ENCODE measurements at regions not wholly inside any gene's neighbourhood (a gene's known extent, or its start where the extent isn't known, plus 50 kb on each side); places are given as distances from the start of the nearest gene placed in this dataset.

GRCh38 chr10:45526309-45526905, 146.2 kb downstream of the ZFAND4 start:
- Mint-ChIP-seq H3K36me3 (no peaks in the 10 kb centered on the region), H3K4me3 (no peak overlapping the region), H3K27me3 (ENCODE audit: low read depth) (no peaks in the 10 kb centered on the region), H3K9me3 (no peaks in the 10 kb centered on the region), H3K4me1 (no peaks in the 10 kb centered on the region), H3K27ac (no peak overlapping the region)
- ATAC-seq: no peak
- POLR2A ChIA-PET: no interaction called here
- CTCF ChIA-PET: no interaction called here
- no peak for TF ChIP-seq ZNF219 (CRISPR knock-in tag; IDR thresholded peaks at IDR 0.05; ENCODE audit: borderline replicate concordance)
- no peak for TF ChIP-seq TEAD1 (CRISPR knock-in tag; IDR thresholded peaks at IDR 0.05)
- TF ChIP-seq, protein P1, sequence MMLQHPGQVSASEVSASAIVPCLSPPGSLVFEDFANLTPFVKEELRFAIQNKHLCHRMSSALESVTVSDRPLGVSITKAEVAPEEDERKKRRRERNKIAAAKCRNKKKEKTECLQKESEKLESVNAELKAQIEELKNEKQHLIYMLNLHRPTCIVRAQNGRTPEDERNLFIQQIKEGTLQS (CRISPR knock-in tag; conservative IDR thresholded peaks at IDR 0.05): no peak
- TF ChIP-seq, protein P2, sequence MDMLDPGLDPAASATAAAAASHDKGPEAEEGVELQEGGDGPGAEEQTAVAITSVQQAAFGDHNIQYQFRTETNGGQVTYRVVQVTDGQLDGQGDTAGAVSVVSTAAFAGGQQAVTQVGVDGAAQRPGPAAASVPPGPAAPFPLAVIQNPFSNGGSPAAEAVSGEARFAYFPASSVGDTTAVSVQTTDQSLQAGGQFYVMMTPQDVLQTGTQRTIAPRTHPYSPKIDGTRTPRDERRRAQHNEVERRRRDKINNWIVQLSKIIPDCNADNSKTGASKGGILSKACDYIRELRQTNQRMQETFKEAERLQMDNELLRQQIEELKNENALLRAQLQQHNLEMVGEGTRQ (CRISPR knock-in tag; IDR thresholded peaks at IDR 0.05): no peak
- TF ChIP-seq NR3C1 (CRISPR knock-in tag; conservative IDR thresholded peaks at IDR 0.05; ENCODE audit: low read depth): no peak
- TF ChIP-seq CREM (CRISPR knock-in tag; IDR thresholded peaks at IDR 0.05): no peak
- no peak for TF ChIP-seq NFATC4 (CRISPR knock-in tag; IDR thresholded peaks at IDR 0.05)
- no peak for TF ChIP-seq ZNF121 (CRISPR knock-in tag; IDR thresholded peaks at IDR 0.05)
- TF ChIP-seq, protein P3, sequence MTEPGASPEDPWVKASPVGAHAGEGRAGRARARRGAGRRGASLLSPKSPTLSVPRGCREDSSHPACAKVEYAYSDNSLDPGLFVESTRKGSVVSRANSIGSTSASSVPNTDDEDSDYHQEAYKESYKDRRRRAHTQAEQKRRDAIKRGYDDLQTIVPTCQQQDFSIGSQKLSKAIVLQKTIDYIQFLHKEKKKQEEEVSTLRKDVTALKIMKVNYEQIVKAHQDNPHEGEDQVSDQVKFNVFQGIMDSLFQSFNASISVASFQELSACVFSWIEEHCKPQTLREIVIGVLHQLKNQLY (CRISPR knock-in tag; IDR thresholded peaks at IDR 0.05): no peak
- TF ChIP-seq, protein P4, sequence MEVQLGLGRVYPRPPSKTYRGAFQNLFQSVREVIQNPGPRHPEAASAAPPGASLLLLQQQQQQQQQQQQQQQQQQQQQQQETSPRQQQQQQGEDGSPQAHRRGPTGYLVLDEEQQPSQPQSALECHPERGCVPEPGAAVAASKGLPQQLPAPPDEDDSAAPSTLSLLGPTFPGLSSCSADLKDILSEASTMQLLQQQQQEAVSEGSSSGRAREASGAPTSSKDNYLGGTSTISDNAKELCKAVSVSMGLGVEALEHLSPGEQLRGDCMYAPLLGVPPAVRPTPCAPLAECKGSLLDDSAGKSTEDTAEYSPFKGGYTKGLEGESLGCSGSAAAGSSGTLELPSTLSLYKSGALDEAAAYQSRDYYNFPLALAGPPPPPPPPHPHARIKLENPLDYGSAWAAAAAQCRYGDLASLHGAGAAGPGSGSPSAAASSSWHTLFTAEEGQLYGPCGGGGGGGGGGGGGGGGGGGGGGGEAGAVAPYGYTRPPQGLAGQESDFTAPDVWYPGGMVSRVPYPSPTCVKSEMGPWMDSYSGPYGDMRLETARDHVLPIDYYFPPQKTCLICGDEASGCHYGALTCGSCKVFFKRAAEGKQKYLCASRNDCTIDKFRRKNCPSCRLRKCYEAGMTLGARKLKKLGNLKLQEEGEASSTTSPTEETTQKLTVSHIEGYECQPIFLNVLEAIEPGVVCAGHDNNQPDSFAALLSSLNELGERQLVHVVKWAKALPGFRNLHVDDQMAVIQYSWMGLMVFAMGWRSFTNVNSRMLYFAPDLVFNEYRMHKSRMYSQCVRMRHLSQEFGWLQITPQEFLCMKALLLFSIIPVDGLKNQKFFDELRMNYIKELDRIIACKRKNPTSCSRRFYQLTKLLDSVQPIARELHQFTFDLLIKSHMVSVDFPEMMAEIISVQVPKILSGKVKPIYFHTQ (CRISPR knock-in tag; IDR thresholded peaks at IDR 0.05): no peak
- TF ChIP-seq ZNF671 (CRISPR knock-in tag; IDR thresholded peaks at IDR 0.05): no peak
- no peak for TF ChIP-seq IRF2 (CRISPR knock-in tag; IDR thresholded peaks at IDR 0.05; ENCODE audit: borderline replicate concordance, low read depth)
- no peak for DNase-seq (ENCODE audit: low spot score)

GRCh38 chr10:45520476-45520875, 146.5 kb downstream of the ALOX5 start:
- Mint-ChIP-seq H3K4me1 (peaks cover 7% of the 10 kb centered on the region), H3K9me3 (no peaks in the 10 kb centered on the region), H3K36me3 (no peaks in the 10 kb centered on the region), H3K4me3 (no peak overlapping the region), H3K27me3 (ENCODE audit: low read depth) (no peaks in the 10 kb centered on the region), H3K27ac (no peak overlapping the region)
- no peak for TF ChIP-seq ZNF138 (CRISPR knock-in tag; conservative IDR thresholded peaks at IDR 0.05)
- TF ChIP-seq SP1 (CRISPR knock-in tag; conservative IDR thresholded peaks at IDR 0.05): no peak
- TF ChIP-seq ZNF263 (CRISPR knock-in tag; IDR thresholded peaks at IDR 0.05; ENCODE audit: low read depth): no peak
- DNase-seq (ENCODE audit: low spot score): no peak
- ChIA-PET POLR2A (no interaction called here), CTCF (no interaction called here)
- ATAC-seq: no peak

GRCh38 chr10:45518741-45519140, 144.7 kb downstream of the ALOX5 start:
- ChIA-PET POLR2A (no interaction called here), CTCF (interaction anchor here (1.0 kb wide), 1 partner anchor 269 kb away, joined by 3 read pairs; no protein-coding TSS in a partner anchor)
- Mint-ChIP-seq H3K27me3 (ENCODE audit: low read depth) (no peaks in the 10 kb centered on the region), H3K4me1 (peaks cover 21% of the 10 kb centered on the region), H3K36me3 (no peaks in the 10 kb centered on the region), H3K9me3 (no peaks in the 10 kb centered on the region), H3K4me3 (no peak overlapping the region), H3K27ac (no peak overlapping the region)
- DNase-seq (ENCODE audit: low spot score) (no peak), ATAC-seq (no peak)
- TF ChIP-seq HMGA2 (CRISPR knock-in tag; IDR thresholded peaks at IDR 0.05): no peak
- TF ChIP-seq PRRX2 (CRISPR knock-in tag; IDR thresholded peaks at IDR 0.05): no peak
- TF ChIP-seq GTF2I (CRISPR knock-in tag; conservative IDR thresholded peaks at IDR 0.05): no peak
- TF ChIP-seq TEAD4 (CRISPR knock-in tag; IDR thresholded peaks at IDR 0.05): no peak
- no peak for TF ChIP-seq NR3C1 (CRISPR knock-in tag; conservative IDR thresholded peaks at IDR 0.05; ENCODE audit: low read depth)
- TF ChIP-seq ESRRA (CRISPR knock-in tag; IDR thresholded peaks at IDR 0.05; ENCODE audit: borderline replicate concordance): no peak
- TF ChIP-seq ZNF232 (CRISPR knock-in tag; IDR thresholded peaks at IDR 0.05): no peak
- TF ChIP-seq, protein P5, sequence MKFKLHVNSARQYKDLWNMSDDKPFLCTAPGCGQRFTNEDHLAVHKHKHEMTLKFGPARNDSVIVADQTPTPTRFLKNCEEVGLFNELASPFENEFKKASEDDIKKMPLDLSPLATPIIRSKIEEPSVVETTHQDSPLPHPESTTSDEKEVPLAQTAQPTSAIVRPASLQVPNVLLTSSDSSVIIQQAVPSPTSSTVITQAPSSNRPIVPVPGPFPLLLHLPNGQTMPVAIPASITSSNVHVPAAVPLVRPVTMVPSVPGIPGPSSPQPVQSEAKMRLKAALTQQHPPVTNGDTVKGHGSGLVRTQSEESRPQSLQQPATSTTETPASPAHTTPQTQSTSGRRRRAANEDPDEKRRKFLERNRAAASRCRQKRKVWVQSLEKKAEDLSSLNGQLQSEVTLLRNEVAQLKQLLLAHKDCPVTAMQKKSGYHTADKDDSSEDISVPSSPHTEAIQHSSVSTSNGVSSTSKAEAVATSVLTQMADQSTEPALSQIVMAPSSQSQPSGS (CRISPR knock-in tag; IDR thresholded peaks at IDR 0.05; ENCODE audit: borderline replicate concordance, low read depth): no peak
